Head of caudate nucleus (tissue), 42 donors: ENCODE measurements at regions not wholly inside any gene's neighbourhood (a gene's known extent, or its start where the extent isn't known, plus 50 kb on each side); places are given as distances from the start of the nearest gene placed in this dataset.
"Not testable (repeated sequence)": the region's sequence is repeated elsewhere in the genome, so short reads cannot be mapped to it uniquely, and the experiment has no call there.

Experiments used
- DNase-seq, 42 donors: peaks; one replicate each; pipeline versions ENCODE4 v3.0.0 to v3.0.0-alpha.2; 2020 to 2021; ENCODE audit warnings: mixed read lengths in 7 of 42
- intact Hi-C: fragments of 100-400 bp; cut with DNase I; formaldehyde crosslinking; loops from one replicate; pipeline ENCODE4 v1.15.0; 2022

GRCh38 chr5:50343715-50344114 lies 97.4 kb downstream of the EMB start:
- intact Hi-C loops: no loop called here
- DNase-seq: no peak

DNA sequence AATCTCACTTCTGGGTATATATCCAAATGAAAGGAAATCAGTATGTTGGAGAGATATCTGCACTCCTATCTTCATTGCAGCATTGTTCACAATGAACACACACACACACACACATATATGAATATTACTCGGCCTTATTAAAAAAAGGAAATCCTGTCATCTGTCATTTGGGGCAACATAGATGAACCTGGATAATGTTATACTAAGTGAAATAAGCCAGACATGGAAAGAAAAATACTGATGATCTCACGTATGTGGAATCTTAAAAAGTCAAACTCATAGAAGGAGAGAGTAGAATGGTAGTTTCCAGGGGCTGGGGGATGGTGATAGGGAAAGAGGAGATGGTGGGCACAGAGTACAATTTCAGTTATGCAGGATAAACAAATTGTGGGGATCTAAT lies 100.3 kb downstream of the EMB start:
- intact Hi-C loops: no loop called here
- DNase-seq: no peak

GRCh38 chr5:50330633-50331032 lies 110.5 kb downstream of the EMB start:
- DNase-seq, intact Hi-C loops: not testable (repeated sequence)

DNA sequence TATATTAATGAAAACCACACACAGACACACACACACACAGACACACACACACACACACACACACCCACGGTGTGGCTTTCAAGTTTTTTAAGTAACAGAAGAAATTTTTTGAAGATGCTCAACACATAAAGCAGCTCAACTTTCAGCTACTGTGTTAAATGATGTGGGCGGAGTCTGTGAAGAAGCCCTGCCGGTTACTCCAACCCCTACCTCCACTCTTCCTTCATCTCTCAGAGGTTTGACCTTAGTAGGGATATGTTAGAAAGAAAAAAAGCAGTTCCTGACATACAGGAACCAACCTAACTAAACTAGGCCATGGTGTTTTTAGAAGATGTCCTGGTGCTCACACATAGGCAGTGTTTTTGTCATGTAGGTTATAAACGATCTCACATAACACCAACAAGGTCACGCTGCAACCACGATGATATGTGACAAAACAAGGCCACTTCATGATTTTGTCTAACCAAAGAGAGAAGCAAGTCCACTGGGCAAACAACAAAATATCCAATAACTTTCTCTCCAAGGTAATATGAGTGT lies 112.8 kb downstream of the EMB start:
- intact Hi-C loops: no loop called here
- DNase-seq: no peak

- DNase-seq: peak in 5 of 42 donors; percentile 2 to 10 (median 6)
- intact Hi-C loops: no loop called here
Measured at GRCh38 chr5:50325237-50325832, 115.8 kb downstream of the EMB start.

- no peak for DNase-seq
- intact Hi-C loops: no loop called here
Measured at GRCh38 chr5:50320131-50320749, 120.8 kb downstream of the EMB start.

DNA sequence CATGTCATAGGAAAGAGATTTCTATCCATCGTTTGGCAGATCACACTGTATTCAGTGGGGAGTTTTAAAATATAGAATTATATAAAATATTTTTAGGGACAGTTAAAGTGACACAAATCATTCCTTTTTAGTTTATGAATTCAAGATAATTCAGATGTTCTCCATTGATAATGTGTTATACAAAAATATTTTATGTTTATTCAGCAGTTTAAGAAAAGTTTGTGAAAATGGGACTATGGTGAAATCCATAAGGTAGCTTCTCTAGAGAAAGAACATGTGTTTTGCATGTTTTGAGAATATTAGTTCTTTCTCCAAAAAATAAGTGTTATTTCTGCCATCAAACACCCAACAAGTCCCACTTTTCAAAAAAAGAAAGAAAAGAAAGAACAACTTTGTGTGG lies 122.9 kb downstream of the EMB start:
- DNase-seq: no peak
- intact Hi-C loops: no loop called here

GRCh38 chr5:50306488-50306887 lies 134.6 kb downstream of the EMB start:
- intact Hi-C loops, DNase-seq: not testable (repeated sequence)

DNA sequence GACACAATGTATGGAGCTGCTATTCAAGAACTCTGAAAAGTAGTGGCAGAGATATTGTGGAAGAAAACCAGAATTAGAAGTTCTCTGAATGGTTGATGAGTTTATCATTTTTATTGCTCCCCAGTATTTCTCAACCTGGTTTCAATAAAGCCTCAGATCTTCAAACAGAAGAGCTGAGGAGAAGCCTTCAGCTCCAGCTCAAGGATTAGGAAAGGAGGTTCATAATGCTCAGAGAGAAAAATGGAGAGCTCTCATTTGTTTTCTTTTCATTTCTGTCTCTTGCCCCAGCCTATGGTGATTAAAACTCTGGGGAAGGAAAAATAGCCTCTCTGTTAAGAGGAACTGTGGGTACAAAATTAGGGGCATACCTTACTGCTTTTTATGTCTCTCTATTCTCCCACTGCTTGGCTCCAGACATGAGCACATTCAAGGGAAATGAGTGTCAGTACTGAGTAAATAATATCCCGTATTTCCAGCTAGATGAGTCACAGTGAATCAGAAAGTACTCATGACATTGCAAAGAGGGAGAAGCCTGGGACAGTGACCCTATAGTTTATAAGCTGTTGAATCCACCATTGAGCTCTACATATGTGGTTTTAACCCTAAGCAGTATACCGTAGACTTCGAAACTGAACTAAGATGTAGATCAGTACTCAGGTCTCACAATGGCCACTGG lies 138.1 kb downstream of the EMB start:
- intact Hi-C loops: no loop called here

GRCh38 chr5:50301756-50302155 lies 139.3 kb downstream of the EMB start:
- intact Hi-C loops: no loop called here
- no peak for DNase-seq

More for the DNA sequence above, 138.1 kb downstream of the EMB start:
- DNase-seq: no peak

DNA sequence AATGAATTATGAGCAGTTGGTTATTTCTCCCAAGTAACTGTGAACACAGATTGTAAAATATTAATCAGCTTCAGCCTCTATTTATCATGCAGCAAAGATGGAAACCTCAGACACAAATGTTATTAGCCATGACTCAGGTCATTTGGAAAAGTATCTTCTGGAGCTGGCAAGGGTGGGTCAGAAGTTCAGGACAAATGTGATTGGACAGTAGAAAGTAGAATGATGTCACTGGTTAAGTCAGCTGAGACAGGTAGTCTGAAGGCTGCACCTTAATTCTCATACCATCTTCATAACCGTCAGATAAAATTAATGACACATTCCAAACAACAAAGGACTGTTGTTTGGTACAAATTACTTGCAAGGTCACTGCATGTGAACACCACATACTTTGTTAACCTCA lies 140.2 kb downstream of the EMB start:
- DNase-seq: no peak
- intact Hi-C loops: no loop called here

- intact Hi-C loops: no loop called here
- no peak for DNase-seq
Measured at GRCh38 chr5:50299896-50300295, 141.2 kb downstream of the EMB start.

GRCh38 chr5:50292735-50293394 lies 148.2 kb downstream of the EMB start:
- intact Hi-C loops: no loop called here
- DNase-seq: no peak

DNA sequence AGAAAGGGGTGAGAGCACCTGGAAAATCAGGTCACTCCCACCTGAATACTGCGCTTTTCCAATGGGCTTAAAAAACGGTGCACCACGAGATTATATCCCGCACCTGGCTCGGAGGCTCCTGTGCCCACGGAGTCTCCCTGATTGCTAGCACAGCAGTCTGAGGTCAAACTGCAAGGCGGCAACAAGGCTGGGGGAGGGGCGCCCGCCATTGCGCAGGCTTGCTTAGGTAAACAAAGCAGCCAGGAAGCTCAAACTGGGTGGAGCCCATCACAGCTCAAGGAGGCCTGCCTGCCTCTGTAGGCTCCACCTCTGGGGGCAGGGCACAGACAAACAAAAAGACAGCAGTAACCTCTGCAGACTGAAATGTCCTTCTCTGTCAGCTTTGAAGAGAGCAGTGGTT lies 160.6 kb downstream of the EMB start:
- intact Hi-C loops, DNase-seq: not testable (repeated sequence)
